ENCODE measurements at regions not wholly inside any gene's neighbourhood (a gene's known extent, or its start where the extent isn't known, plus 50 kb on each side); places are given as distances from the start of the nearest gene placed in this dataset.

- TF ChIP-seq CTCF (IDR thresholded peaks at IDR 0.05) = no peak
- no peak for TF ChIP-seq POLR2A (IDR thresholded peaks at IDR 0.05)
These were observed 206.8 kb upstream of the CADM1 start for GRCh38 chr11:115710980-115711379.

Measured in suprapubic skin (tissue), 3 donors.